ENCODE measurements at regions not wholly inside any gene's neighbourhood (a gene's known extent, or its start where the extent isn't known, plus 50 kb on each side); places are given as distances from the start of the nearest gene placed in this dataset.
"Not testable (repeated sequence)": the region's sequence is repeated elsewhere in the genome, so short reads cannot be mapped to it uniquely, and the experiment has no call there.

- peak; percentile 65 for DNase-seq
These were observed 291.5 kb downstream of the SP3 start for GRCh38 chr2:173673640-173674039.

- no peak for DNase-seq
These were observed 288.5 kb downstream of the SP3 start for GRCh38 chr2:173676647-173677046.

GRCh38 chr2:173678186-173678585, 287.0 kb downstream of the SP3 start:
- DNase-seq: no peak

DNA sequence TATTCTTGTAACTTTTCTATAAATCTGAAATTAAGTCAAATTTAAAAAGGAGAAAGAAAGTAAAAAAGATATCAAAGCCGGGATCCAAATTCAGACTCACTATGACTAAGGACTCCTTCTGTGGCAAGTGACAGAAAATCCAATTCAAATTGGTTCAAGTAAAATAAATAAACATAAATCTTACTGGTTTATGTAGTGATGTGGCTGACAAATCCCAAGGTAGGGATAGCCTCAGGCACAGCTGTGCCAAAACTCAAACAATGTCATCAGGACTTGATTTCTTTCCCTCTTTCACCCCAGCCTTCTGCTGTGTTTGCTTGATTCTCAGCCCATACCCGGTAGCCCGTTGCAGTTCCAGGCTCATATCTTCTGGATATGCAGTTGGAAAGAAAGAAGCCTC, 284.6 kb downstream of the SP3 start:
- DNase-seq: no peak

DNA sequence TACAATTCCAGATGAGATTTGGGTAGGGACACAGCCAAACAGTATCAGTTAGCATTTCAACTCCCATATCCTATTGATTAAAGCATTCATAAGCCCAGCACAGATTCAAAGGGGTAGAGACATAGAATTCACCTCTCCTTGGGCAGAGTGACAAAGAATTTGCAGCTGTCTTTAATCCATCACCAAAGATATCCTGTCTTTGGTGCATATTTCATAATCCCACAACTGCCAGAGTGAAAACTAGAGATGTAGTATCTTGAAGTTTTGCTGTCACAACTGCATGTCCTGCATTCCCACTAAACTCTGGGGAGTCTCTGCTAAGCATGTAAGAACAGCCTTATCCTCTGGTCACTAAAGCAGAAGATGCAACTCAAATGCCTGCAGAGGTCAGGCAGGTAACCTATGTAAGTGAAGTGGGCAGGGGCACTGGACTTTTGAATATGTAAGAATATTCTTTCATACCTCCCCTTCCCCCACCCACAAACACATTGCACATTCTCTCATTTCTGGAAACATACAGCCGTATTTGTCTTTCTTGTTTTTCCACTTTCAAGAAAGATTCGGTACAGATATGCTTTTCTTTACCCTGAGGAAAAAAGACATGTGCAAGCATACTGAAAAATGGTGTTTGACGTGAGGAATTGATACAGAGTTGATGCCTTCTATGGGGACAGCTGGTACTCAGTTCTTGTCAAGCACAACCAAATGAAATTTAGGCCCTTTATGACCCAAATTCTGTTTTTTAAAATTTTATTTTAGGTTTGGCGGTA, 283.1 kb downstream of the SP3 start:
- no peak for DNase-seq

GRCh38 chr2:173684896-173685459, 280.2 kb downstream of the SP3 start:
- peak; percentile 96 for DNase-seq

- no peak for DNase-seq
These were observed 274.8 kb downstream of the SP3 start for GRCh38 chr2:173690349-173690748.

DNA sequence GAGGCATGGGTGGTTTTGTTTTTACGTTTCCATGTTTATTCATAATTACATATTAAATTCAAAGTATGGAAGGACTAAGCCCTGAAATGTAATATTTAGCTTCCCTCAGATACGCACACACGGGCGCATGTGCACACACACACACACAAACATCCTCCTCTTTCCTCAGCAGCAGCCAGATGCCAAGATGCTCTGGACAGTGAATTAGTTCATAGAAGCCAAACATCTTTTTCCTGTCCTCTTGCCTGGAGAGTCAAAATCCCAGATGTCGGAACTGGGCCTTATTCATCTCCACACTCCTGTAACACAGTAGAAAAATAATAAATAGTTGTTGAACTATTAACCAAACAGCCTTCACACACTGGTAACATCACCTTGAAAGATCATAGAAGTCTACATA, 273.1 kb downstream of the SP3 start:
- DNase-seq: no peak

DNA sequence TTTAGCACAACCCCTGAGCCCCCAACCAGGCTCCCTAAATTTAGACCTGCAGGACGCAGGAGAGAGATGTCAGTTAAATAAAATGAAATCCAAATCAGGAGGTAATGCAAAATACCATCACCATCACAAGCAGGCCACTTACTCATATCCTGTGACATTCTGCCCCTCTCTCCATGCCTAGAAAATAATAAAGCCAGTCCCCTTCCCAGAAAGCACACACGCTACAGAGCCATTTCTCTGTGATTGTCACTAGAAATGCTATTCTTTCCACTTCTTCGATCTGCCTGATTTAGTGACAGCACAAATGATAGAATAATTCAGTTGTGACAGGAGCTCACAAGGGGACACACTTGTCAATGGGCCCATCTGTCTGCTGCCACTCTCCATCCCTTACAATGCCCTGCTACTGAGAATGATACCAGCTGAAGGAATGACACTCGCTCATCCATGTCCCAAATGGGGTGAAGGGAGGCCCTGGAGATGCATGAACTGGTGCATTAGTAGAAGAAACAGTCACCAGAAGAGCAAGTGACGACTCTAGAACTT, 272.1 kb downstream of the SP3 start:
- DNase-seq: no peak

GRCh38 chr2:173696274-173696673, 268.9 kb downstream of the SP3 start:
- DNase-seq: no peak

DNA sequence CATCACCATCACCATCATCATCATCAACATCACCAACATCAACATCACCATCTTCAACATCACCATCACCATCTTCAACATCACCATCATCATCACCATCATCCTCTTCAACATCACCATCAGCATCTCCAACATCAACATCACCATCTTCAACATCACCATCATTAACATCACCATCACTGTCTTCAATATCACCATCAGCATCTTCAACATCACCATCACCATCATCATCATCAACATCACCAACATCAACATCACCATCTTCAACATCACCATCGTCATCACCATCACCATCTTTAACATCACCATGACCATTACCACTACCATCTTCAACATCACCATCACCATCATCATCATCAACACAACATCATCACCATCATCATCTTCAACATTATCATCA, 267.2 kb downstream of the SP3 start:
- DNase-seq: no peak

GRCh38 chr2:173705656-173706055, 259.5 kb downstream of the SP3 start:
- no peak for DNase-seq

GRCh38 chr2:173706936-173707335, 258.2 kb downstream of the SP3 start:
- DNase-seq: no peak

DNA sequence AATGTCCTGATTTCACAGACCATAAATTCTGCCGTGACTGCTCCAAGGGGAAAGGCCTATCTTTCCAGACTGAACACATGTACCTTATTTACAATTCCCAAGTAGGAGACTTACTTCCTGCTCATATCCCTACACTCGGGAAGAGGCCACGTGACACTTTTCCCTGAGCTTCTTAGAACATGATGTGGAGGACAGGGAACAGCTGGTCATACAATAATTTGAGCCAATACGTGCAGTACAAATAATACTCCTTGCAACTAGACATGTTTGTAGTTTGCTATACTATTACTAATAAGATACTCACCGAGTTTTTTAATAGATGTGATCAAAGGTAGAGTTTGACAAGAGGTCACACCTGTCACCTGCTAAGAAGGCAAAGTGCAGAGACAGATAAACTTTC, 256.4 kb downstream of the SP3 start:
- peak; percentile 12 for DNase-seq

DNA sequence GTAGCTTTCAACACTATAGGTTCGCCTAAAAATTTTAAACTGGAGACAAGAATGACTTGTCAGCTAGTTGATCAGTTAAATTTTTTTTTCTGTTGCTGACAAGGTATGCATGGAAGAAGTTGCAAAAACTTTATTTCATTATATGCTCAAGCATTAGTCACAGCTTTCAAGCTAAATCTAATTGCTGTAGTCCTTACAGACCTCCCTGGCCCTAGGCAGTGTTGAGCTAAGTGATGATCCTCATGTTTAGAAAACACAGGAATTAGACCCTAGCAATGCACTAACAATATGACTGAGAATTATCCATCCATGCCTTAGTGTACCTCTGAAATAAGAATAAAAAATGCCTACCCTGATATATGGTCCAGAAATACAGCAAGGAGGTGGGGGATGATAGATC, 253.4 kb downstream of the SP3 start:
- DNase-seq: no peak

DNA sequence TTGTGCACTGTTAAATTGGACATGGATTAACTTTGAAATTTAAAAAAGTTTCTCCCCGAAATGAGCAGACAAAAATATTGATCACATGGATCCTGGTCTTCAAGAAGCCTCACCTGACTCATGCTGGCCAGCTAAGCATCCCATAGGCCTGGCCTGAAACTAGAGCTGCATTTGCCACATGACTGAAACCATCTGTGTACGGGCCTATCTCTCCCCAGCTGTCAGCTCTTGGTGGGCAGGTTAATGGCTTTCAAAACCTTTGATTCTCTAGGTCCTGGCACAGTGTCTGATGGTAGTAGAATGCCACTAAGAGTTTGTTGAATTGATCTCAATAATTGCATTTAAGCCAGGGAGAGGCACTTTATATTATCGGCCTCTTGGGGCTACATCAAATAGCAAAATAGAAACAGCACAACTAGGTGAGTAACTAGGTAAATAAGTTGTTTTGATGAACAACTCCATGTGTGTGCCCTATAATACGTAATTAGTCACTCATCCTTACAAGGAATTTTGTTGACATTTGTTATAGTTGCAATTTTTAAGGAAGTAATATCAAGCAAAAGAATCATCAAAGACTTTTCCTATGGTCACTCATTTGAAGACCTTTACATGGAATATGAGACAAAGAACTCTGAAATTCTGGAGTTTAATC, 251.1 kb downstream of the SP3 start:
- peak; percentile 15 for DNase-seq

- DNase-seq: peak; percentile 94
These were observed 249.7 kb downstream of the SP3 start for GRCh38 chr2:173715441-173715840.

DNA sequence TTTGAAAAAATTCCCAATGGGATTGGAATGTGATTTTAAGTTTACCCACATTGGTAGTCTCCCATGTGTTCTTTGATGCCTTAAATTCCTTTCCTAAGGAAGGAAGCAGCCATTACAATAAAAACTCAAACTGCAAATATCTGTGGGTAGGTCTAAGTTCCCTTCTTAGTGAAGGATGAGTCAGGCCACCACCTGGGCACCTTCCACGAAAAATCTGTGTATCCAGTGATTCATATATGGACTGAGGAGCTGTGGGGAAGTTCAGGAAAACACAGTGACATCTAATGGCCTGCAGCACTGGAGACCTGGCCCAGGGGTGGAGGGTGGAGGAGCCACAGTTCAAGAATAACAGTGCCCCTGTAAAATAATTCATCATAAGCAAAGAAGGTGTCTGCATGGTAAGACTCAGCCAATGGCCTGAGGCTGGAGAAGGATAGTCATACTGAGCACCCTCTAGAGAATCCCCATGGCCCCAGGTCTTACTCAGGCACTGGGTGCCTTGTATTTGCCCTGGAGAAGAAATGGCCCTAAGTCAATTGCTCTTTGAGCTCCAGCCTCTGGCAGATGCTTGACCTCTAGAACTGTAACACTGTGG, 248.6 kb downstream of the SP3 start:
- no peak for DNase-seq

GRCh38 chr2:173719471-173719870, 245.7 kb downstream of the SP3 start:
- no peak for DNase-seq

DNA sequence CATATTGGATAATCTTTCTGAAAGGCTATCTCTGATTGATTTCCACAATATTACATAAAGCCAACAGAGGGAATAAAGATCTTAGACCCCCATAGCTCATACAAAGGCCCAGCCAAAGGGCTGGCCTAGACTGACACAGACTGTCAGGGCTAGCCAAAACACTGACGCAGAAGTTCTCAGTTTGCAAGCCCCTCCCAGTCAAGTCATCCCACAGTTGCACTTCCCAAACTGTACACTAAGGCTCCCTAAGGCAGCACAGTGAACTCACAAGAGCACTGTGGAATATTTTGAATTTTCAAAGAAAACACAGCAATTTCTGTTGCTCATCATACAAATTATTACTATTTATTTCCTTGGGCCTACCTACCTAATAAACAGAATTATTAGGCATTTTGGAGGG, 244.9 kb downstream of the SP3 start:
- no peak for DNase-seq

- DNase-seq: no peak
These were observed 230.4 kb downstream of the SP3 start for GRCh38 chr2:173734797-173735196.

DNA sequence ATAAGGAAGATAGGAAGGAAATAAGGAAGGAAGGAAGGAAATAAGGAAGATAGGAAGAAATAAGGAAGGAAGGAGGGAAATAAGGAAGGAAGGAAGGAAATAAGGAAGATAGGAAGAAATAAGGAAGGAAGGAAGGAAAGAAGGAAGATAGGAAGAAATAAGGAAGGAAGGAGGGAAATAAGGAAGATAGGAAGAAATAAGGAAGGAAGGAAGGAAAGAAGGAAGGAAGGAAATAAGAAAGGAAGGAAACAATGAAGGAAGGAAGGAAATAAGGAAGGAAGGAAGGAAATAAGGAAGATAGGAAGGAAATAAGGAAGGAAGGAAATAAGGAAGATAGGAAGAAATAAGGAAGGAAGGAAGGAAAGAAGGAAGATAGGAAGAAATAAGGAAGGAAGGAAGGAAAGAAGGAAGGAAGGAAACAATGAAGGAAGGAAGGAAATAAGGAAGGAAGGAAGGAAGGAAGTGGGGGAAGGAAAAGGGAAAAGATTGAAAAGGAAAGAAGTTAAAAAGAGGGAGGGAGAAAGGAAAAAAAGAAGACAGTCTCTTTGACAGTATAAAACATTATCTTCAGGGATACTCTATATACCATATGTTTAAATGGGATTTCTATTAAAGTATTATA, 227.1 kb downstream of the SP3 start:
- not testable (repeated sequence) for DNase-seq

DNA sequence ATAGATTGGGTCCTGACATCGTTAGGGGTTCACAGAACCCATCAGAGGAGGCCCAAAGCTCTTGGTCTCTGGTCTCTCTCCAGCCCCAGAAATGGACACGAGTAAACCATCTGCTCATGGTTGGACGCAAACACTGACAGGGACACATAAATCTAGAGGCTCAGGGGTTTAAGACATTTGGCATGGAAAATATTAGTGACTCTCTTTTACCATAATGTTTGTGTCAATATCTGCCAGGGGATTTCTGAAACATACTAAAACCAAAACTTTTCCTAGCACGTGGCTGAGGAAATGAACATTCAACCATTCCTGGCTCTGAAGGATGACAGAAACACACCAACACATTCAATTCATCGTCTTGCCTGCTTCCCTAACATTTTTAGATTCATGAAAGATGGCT, 226.2 kb downstream of the SP3 start:
- DNase-seq: no peak
